Vagina (tissue), 2 donors: ENCODE measurements at regions not wholly inside any gene's neighbourhood (a gene's known extent, or its start where the extent isn't known, plus 50 kb on each side); places are given as distances from the start of the nearest gene placed in this dataset.

Experiments
- DNase-seq, 2 donors: peaks; one replicate each; pipeline ENCODE4 v3.0.0-alpha.2; 2017; ENCODE audit errors: extremely low spot score in 2 of 2
- H3K27ac ChIP-seq: fragments of 200-600 bp; sonication (generic); one replicate; pipeline ENCODE4 v1.5.1; 2019
- H3K27me3 ChIP-seq: fragments of 200-600 bp; sonication (generic); one replicate; pipeline ENCODE4 v1.5.1; 2019
- H3K36me3 ChIP-seq, 2 donors: fragments of 200-600 bp; sonication (generic); one replicate each; pipeline ENCODE4 v1.5.1; 2017 to 2019
- H3K4me1 ChIP-seq: fragments of 200-600 bp; sonication (generic); one replicate; pipeline ENCODE4 v1.5.1; 2019
- H3K4me3 ChIP-seq, 2 donors: fragments of 200-600 bp; sonication (generic); 1 replicate in 1 of 2; 2 replicates in 1 of 2; pipeline ENCODE4 v1.5.1; 2016 to 2019
- H3K9me3 ChIP-seq: fragments of 200-600 bp; sonication (generic); one replicate; pipeline ENCODE4 v1.5.1; 2019
- POLR2A ChIP-seq, 2 donors: fragments of 450-650 bp; IDR thresholded peaks; one replicate each; pipeline ENCODE4 v1.6.1; 2017; ENCODE audit warnings: antibody characterized with exemption in 2 of 2, mild to moderate bottlenecking in 2 of 2, moderate library complexity in 2 of 2
- POLR2AphosphoS5 ChIP-seq, 2 donors: sonication (generic); formaldehyde crosslinking; IDR thresholded peaks; one replicate each; pipeline ENCODE4 v1.9.0; 2017; ENCODE audit warnings: antibody characterized with exemption in 2 of 2, mild to moderate bottlenecking in 2 of 2, low read depth in 1 of 2; ENCODE audit not compliant: insufficient read depth in 1 of 2
- intact Hi-C: fragments of 100-400 bp; cut with DNase I; formaldehyde crosslinking; loops from one replicate; pipeline ENCODE4 v1.15.1; 2023
- TF ChIP-seq, protein P1 (sequence below), 3 experiments: fragments of 450-650 bp in 2 of 3; fragments of 200-600 bp in 1 of 3; sonication (generic) in 1 of 3; IDR thresholded peaks; one replicate each; pipeline ENCODE4 v1.5.1; 2017 to 2019; ENCODE audit warnings: antibody characterized with exemption in 3 of 3, mild to moderate bottlenecking in 2 of 3, moderate library complexity in 2 of 3

DNA sequence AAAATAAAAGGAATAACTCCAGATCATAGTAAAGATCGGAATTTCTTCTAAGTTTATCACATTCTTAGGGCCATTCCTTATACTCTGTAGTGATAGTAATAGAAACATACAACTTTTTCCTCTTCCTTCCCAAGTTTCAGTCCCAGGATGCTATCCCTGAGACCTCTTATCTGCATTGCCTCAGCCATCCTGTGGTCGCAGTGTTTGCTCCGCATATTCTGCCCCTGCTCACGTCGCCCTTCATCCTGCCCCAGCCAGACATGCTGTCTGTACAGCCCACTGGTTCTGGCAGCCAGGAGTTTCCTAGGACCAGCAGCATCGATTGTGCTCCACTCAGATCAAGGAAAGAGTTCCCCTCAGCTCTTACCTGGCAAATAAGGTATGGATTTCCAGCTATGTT, 132.7 kb upstream of the ERCC6L2 start:
- TF ChIP-seq POLR2A (IDR thresholded peaks at IDR 0.05) (no peak), POLR2AphosphoS5 (IDR thresholded peaks at IDR 0.05; ENCODE audit: insufficient read depth in 1 of 2, low read depth in 1 of 2) (no peak)
- TF ChIP-seq, protein P1, sequence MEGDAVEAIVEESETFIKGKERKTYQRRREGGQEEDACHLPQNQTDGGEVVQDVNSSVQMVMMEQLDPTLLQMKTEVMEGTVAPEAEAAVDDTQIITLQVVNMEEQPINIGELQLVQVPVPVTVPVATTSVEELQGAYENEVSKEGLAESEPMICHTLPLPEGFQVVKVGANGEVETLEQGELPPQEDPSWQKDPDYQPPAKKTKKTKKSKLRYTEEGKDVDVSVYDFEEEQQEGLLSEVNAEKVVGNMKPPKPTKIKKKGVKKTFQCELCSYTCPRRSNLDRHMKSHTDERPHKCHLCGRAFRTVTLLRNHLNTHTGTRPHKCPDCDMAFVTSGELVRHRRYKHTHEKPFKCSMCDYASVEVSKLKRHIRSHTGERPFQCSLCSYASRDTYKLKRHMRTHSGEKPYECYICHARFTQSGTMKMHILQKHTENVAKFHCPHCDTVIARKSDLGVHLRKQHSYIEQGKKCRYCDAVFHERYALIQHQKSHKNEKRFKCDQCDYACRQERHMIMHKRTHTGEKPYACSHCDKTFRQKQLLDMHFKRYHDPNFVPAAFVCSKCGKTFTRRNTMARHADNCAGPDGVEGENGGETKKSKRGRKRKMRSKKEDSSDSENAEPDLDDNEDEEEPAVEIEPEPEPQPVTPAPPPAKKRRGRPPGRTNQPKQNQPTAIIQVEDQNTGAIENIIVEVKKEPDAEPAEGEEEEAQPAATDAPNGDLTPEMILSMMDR (IDR thresholded peaks at IDR 0.05), result no peak
- Histone ChIP-seq H3K4me1 (no peaks in the 10 kb centered on the region), H3K36me3 (no peaks in the 10 kb centered on the region), H3K27ac (no peak overlapping the region), H3K9me3 (no peaks in the 10 kb centered on the region), H3K4me3 (no peak overlapping the region), H3K27me3 (no peaks in the 10 kb centered on the region)
- intact Hi-C loops, result no loop called here
- DNase-seq, result no peak

DNA sequence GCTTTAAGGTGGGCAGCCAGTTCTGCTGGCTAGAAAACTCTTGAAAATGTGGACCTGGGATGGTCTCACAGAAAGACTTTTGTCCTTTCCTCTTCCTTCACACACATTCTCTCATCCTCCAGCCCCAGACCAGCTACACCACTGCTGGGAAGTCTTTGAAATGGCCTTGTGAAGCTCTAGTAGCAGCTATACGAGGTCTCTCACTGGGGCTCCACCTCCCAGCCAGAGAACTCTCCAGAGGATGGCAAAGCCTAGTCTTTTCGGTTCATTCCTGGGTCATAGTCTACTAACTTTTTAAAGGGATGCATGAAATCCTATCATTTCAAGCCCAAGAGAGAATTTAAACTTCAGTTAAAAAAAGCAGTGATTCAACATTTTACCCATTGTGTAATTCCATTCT, 133.9 kb upstream of the ERCC6L2 start:
- Histone ChIP-seq H3K36me3 (no peaks in the 10 kb centered on the region), H3K9me3 (no peaks in the 10 kb centered on the region), H3K27me3 (no peaks in the 10 kb centered on the region), H3K4me1 (no peaks in the 10 kb centered on the region), H3K27ac (no peak overlapping the region), H3K4me3 (no peak overlapping the region)
- DNase-seq, result no peak
- TF ChIP-seq, protein P1 (IDR thresholded peaks at IDR 0.05), result no peak
- TF ChIP-seq POLR2A (IDR thresholded peaks at IDR 0.05), result no peak
- no peak for TF ChIP-seq POLR2AphosphoS5 (IDR thresholded peaks at IDR 0.05; ENCODE audit: insufficient read depth in 1 of 2, low read depth in 1 of 2)
- intact Hi-C loops, result no loop called here

DNA sequence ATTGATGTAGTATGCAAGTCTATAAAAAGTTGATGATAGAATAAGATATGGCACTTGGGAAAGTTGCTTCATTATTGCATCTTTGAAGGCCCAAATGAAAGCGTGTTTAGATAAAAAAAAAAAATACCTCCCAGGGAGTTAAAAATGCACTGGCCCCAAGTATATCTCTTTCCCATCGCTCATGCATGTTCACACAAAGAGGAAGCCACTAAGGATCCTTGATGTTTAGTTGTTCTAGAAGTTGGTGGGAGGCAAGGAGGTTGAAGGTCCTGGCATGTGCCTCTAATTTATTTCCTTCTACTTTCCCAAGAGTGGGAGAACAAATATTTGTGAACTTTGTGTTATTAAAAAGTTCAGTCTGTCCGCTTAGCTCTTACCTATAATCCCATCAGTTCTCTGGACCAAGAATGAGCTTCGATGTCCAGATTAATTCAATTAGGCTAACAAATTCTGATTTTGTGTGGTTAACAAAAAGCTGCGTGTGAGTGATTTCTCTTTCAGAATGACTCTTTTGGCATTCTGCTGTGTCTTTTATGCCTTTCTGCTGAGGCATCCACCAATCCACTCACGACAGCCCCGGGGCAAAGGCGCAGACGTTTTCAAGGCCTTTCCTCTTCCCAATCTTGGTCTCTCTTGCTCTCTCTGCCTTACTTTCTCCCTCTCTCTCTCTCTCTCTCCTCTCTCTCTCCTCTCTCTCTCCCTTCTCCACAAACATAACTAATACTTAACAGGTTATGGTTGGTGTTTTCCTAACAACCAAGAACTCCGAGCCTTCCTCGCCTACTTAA, 135.1 kb upstream of the ERCC6L2 start:
- Histone ChIP-seq H3K4me3 (no peak overlapping the region), H3K27me3 (no peaks in the 10 kb centered on the region), H3K27ac (no peak overlapping the region), H3K4me1 (no peaks in the 10 kb centered on the region), H3K36me3 (no peaks in the 10 kb centered on the region), H3K9me3 (no peaks in the 10 kb centered on the region)
- DNase-seq, result no peak
- no peak for TF ChIP-seq POLR2AphosphoS5 (IDR thresholded peaks at IDR 0.05; ENCODE audit: insufficient read depth in 1 of 2, low read depth in 1 of 2)
- intact Hi-C loops, result no loop called here

DNA sequence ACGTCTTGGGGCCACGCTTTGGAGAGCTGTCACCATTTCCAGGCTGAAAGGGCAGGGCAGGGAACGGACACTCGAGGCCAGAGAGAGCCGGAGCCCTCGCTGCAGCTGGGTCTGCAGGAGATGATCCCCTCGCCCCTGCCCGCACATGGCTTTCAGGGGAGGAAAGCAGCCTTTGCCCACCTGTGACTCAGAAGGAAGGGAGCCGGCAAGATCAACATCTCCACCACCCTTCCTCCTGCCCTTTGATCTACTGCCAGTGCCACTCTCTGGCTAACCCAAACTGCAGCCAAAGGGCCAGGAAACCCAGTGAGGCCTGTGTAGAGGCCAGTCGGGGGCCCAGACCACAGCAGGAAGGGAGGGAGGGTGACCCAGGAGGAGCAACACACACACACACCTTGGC, 137.1 kb upstream of the ERCC6L2 start:
- Histone ChIP-seq H3K27me3 (no peaks in the 10 kb centered on the region), H3K9me3 (no peaks in the 10 kb centered on the region), H3K4me3 (no peak overlapping the region), H3K36me3 (no peaks in the 10 kb centered on the region), H3K4me1 (no peaks in the 10 kb centered on the region), H3K27ac (no peak overlapping the region)
- no peak for DNase-seq
- intact Hi-C loops, result no loop called here
- no peak for TF ChIP-seq POLR2AphosphoS5 (IDR thresholded peaks at IDR 0.05; ENCODE audit: insufficient read depth in 1 of 2, low read depth in 1 of 2)
- TF ChIP-seq, protein P1 (IDR thresholded peaks at IDR 0.05), result no peak
- TF ChIP-seq POLR2A (IDR thresholded peaks at IDR 0.05), result no peak

DNA sequence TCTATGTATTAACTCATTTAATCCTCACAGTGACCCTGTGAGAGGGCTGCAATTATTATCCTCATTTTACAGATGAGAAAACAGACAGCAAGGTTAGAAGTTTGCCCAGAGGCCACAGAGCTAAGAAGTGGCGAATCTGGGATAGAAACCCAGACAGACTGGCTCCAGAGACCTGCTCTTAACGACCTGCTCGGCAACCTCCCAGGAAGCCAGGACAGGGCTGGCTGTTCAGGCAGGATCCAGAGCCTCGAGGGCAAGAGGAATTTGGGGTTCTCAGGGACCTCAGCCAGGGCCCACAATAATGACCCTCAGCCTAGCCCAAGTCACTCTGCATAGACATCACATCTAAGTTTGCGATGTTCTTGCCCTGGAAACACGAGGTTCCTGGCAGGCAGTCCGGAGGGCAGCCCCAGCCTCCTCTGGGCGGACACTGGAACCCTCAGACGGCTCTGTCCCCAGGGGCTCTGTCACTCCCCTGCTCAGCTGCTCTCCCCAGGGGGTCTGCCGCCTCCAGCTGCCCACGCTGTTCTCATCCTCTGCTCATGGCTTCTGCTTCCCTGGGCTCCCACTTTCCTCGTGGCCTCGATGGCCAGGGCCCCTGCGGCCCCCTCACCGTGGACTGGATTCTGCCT, 138.5 kb upstream of the ERCC6L2 start:
- TF ChIP-seq, protein P1 (IDR thresholded peaks at IDR 0.05), result no peak
- TF ChIP-seq POLR2AphosphoS5 (IDR thresholded peaks at IDR 0.05; ENCODE audit: insufficient read depth in 1 of 2, low read depth in 1 of 2), result no peak
- TF ChIP-seq POLR2A (IDR thresholded peaks at IDR 0.05), result no peak
- Histone ChIP-seq H3K36me3 (no peaks in the 10 kb centered on the region), H3K4me3 (no peak overlapping the region), H3K4me1 (no peaks in the 10 kb centered on the region), H3K27ac (no peak overlapping the region), H3K27me3 (no peaks in the 10 kb centered on the region), H3K9me3 (no peaks in the 10 kb centered on the region)
- no peak for DNase-seq
- intact Hi-C loops, result no loop called here
